NB4 (cell line): ENCODE measurements at regions not wholly inside any gene's neighbourhood (a gene's known extent, or its start where the extent isn't known, plus 50 kb on each side); places are given as distances from the start of the nearest gene placed in this dataset.
A peak's percentile ranks its signal among the peaks of the same experiment; 100 is the strongest.

Experiments used
- DNase-seq: peaks from one replicate; pipeline ENCODE4 v3.0.0; 2010; ENCODE audit warnings: low read depth
- H3K4me3 ChIP-seq: one replicate; pipeline ENCODE4 v1.5.1; 2011; ENCODE audit warnings: mild to moderate bottlenecking, low read depth, low read length, moderate library complexity
- MAX ChIP-seq: IDR thresholded peaks from 2 replicates; pipeline ENCODE4 v1.6.1; 2011; ENCODE audit warnings: low read depth, low read length
- MYC ChIP-seq: IDR thresholded peaks from 2 replicates; pipeline ENCODE4 v1.6.1; 2011; ENCODE audit warnings: low read depth, low read length
- POLR2A ChIP-seq: IDR thresholded peaks from 2 replicates; pipeline ENCODE4 v1.6.1; 2011; ENCODE audit warnings: mild to moderate bottlenecking; ENCODE audit not compliant: insufficient read length; ENCODE audit errors: extremely low read depth
- TF ChIP-seq, protein P1 (sequence below): IDR thresholded peaks from one replicate; pipeline ENCODE4 v1.5.1; 2012; ENCODE audit warnings: low read depth, low read length

DNA sequence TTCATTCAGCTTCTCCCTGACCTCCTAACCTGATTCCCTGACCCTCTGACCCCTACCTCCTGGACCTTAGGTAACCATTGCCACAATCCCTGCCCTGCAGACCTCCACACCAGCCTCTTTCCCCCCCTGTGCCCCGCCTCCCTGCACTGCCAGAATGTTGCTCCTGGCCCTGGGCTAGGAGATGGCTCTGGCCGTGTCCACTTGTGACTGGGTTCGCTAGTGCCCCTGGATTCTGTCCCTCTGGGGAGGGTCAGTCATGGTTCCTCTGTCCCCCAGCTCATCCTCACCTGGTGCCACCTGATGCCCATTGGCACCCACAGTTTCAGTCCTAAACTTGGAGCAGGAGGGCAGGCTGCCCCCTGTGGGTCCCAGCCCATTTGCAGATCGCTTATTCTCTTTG is 56.2 kb upstream of the PRR23E start:
- TF ChIP-seq, protein P1, sequence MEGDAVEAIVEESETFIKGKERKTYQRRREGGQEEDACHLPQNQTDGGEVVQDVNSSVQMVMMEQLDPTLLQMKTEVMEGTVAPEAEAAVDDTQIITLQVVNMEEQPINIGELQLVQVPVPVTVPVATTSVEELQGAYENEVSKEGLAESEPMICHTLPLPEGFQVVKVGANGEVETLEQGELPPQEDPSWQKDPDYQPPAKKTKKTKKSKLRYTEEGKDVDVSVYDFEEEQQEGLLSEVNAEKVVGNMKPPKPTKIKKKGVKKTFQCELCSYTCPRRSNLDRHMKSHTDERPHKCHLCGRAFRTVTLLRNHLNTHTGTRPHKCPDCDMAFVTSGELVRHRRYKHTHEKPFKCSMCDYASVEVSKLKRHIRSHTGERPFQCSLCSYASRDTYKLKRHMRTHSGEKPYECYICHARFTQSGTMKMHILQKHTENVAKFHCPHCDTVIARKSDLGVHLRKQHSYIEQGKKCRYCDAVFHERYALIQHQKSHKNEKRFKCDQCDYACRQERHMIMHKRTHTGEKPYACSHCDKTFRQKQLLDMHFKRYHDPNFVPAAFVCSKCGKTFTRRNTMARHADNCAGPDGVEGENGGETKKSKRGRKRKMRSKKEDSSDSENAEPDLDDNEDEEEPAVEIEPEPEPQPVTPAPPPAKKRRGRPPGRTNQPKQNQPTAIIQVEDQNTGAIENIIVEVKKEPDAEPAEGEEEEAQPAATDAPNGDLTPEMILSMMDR, result no peak
- TF ChIP-seq MYC, result no peak
- no peak for TF ChIP-seq MAX
- no peak for TF ChIP-seq POLR2A
- no peak for DNase-seq
- no peak overlapping the region for H3K4me3 ChIP-seq

DNA sequence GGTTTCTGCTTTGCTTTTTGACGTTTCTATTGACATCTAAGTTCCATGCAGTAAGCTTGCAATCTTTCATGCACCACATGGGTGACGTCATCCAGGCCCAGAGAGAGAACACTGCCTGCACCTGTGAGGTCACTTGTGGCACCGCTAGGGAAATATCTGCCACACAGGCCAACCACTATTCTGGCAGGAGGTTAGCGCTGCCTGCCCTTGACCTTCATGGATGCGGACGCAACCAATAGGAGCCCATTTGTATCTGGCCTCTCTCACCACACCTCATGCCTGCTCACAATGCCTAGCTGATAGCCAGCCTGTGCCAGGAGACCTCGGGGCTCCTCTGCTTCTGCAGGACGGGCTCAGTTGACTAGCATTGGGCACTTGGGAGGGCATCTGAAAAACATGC is 55.8 kb upstream of the PRR23E start:
- DNase-seq, result peak; percentile 5
- no peak overlapping the region for H3K4me3 ChIP-seq
- TF ChIP-seq, protein P1, result no peak
- no peak for TF ChIP-seq POLR2A
- no peak for TF ChIP-seq MYC
- TF ChIP-seq MAX, result no peak

GRCh38 chr3:127137757-127138536 is 55.0 kb upstream of the PRR23E start:
- TF ChIP-seq POLR2A (no peak), MAX (no peak), MYC (no peak)
- TF ChIP-seq, protein P1, result no peak
- H3K4me3 ChIP-seq, result no peak overlapping the region

DNA sequence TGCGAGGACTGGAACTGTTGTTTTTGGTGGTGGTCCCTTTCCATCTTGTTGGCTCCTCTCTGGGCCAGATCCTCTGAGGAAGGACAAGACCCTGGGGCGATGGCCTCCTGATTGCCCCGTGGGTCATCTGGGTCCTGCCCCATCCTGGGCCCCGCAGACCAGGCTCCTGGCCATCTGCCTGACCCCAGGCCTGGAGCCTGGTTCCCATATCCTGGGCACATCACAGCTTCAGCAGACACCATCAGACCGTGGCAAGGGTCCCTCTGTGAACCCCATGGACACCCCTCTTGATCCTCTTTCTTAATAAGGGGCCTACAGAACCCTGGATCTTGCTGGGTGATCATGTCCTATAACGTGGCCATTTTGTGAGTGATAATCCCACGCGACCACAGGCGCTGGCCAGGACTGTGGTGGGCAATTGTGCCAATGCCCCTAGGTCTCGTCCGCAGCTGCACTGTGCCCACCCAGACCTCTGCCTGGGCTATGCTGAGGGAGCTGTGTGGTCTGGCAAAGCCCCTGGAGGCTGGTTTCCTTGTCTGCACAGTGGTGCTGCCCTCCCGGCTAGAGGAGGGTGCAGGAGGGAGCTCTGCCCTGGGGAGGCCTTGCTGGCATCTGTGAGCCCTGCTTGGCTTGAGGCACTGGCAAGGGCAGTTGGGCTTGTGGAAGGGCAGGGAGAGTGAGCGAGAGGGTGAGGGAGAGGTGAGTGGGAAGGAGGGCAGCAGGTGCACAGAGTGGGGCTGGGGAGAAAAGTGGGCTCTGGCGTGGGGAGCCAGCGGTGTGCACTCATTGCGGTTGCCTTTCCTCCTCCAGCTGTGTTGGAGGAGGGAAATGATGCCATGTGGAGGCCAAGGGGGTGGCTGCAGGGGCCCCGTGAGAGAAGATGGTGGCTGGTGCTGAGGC is 53.1 kb upstream of the PRR23E start:
- no peak for DNase-seq
- H3K4me3 ChIP-seq, result no peak overlapping the region
- TF ChIP-seq POLR2A, result no peak
- TF ChIP-seq MAX, result no peak
- no peak for TF ChIP-seq MYC
- TF ChIP-seq, protein P1, result no peak

More at GRCh38 chr3:127137757-127138536, 55.0 kb upstream of the PRR23E start:
- no peak for DNase-seq

- no peak for TF ChIP-seq MAX
- TF ChIP-seq, protein P1, result no peak
- H3K4me3 ChIP-seq, result no peak overlapping the region
- no peak for DNase-seq
Measured at GRCh38 chr3:127140501-127141460, 52.1 kb upstream of the PRR23E start.
